Spleen (tissue), 11 donors: ENCODE measurements at regions not wholly inside any gene's neighbourhood (a gene's known extent, or its start where the extent isn't known, plus 50 kb on each side); places are given as distances from the start of the nearest gene placed in this dataset.

Experiments
- DNase-seq: peaks from one replicate; pipeline ENCODE4 v3.0.0-alpha.2; 2020
- H3K27ac ChIP-seq, 8 donors: fragments of 200-600 bp; sonication (generic) in 7 of 8; 1 replicate in 4 of 8; 2 replicates in 4 of 8; pipeline versions ENCODE4 v1.5.0 to v1.8.0; 2016 to 2021; ENCODE audit warnings: inconsistent platforms in 4 of 8, mild to moderate bottlenecking in 4 of 8, moderate library complexity in 1 of 8
- H3K27me3 ChIP-seq, 7 donors: fragments of 200-600 bp; sonication (generic) in 6 of 7; replicated peaks in 1 of 7; 1 replicate in 4 of 7; 2 replicates in 3 of 7; pipeline versions ENCODE4 v1.5.0 to v1.8.0; 2016 to 2021; ENCODE audit warnings: inconsistent platforms in 3 of 7, mild to moderate bottlenecking in 1 of 7
- H3K36me3 ChIP-seq, 6 donors: fragments of 200-600 bp; sonication (generic) in 5 of 6; 1 replicate in 4 of 6; 2 replicates in 2 of 6; pipeline versions ENCODE4 v1.5.0 to v1.8.0; 2016 to 2021; ENCODE audit warnings: inconsistent platforms in 2 of 6
- H3K4me1 ChIP-seq, 6 donors: fragments of 200-600 bp; sonication (generic) in 5 of 6; 1 replicate in 3 of 6; 2 replicates in 3 of 6; pipeline versions ENCODE4 v1.5.0 to v1.8.0; 2016 to 2021; ENCODE audit warnings: inconsistent platforms in 3 of 6
- H3K4me3 ChIP-seq, 8 donors: fragments of 200-600 bp; sonication (generic) in 7 of 8; 1 replicate in 4 of 8; 2 replicates in 4 of 8; pipeline versions ENCODE4 v1.5.0 to v1.8.0; 2016 to 2021; ENCODE audit warnings: inconsistent platforms in 4 of 8, mild to moderate bottlenecking in 4 of 8, moderate library complexity in 2 of 8
- H3K9me3 ChIP-seq, 8 donors: fragments of 200-600 bp; sonication (generic) in 7 of 8; 1 replicate in 4 of 8; 2 replicates in 4 of 8; pipeline versions ENCODE4 v1.5.0 to v1.8.0; 2016 to 2021; ENCODE audit warnings: inconsistent platforms in 4 of 8
- CTCF ChIP-seq, 11 experiments: fragments of 200-600 bp in 7 of 11; fragments of 450-650 bp in 4 of 11; sonication (generic) in 4 of 11; IDR thresholded peaks in 8 of 11; conservative IDR thresholded peaks in 3 of 11; 1 replicate in 7 of 11; 2 replicates in 4 of 11; pipeline versions ENCODE4 v1.4.0 to v1.8.0; 2016 to 2021; ENCODE audit warnings: antibody characterized with exemption in 11 of 11, inconsistent platforms in 4 of 11, mild to moderate bottlenecking in 1 of 11
- POLR2A ChIP-seq, 3 donors: fragments of 450-650 bp; IDR thresholded peaks; one replicate each; pipeline ENCODE4 v1.5.1; 2017; ENCODE audit warnings: antibody characterized with exemption in 3 of 3, mild to moderate bottlenecking in 1 of 3
- POLR2AphosphoS5 ChIP-seq, 3 donors: sonication (generic); formaldehyde crosslinking; IDR thresholded peaks; one replicate each; pipeline ENCODE4 v1.5.1; 2017; ENCODE audit warnings: antibody characterized with exemption in 3 of 3
- WGBS, 5 donors: extraction: QIAGEN DNeasy Blood & Tissue Kit in 3 of 5; methylation state at CpG; one replicate each; pipeline versions ENCODE4 v1.1.5 to v1.1.7; 2013 to 2018; 5-methylcytosine and 5-hydroxymethylcytosine counted together
- intact Hi-C: fragments of 100-400 bp; cut with DNase I; formaldehyde crosslinking; loops from one replicate; pipeline ENCODE4 v1.15.0; 2023; ENCODE audit warnings: low total_unique reads
- donor health status: healthy with polysubstance abuse.
- donor health status: DM: no; HTN: no; CAD: no; lungs with moderate emphysema.
- donor health status: DM: no; HTN: no; CAD: no.
- donor health status: Bipolar disorder and iron deficiency.
- donor health status: healthy.
- donor health status: DM: no; HTN: no; CAD: no.
- donor health status: DM: yes; HTN: yes; CAD: no.

- H3K9me3 ChIP-seq: peaks cover 0 to 7% (median 2%) of the 10 kb centered on the region in 8 donors
- no peak overlapping the region for H3K4me3 ChIP-seq
- 26 to 59% (median 45%) methylated on average over 3 of the region's 3 CpGs for WGBS, 5 donors
- H3K27ac ChIP-seq: no peak overlapping the region
- H3K36me3 ChIP-seq: no peaks in the 10 kb centered on the region
- no peaks in the 10 kb centered on the region for H3K27me3 ChIP-seq
- no peak for TF ChIP-seq POLR2AphosphoS5 (IDR thresholded peaks at IDR 0.05)
- TF ChIP-seq POLR2A (IDR thresholded peaks at IDR 0.05): no peak
- no peak for TF ChIP-seq CTCF (IDR thresholded peaks at IDR 0.05 in 8 of 11, conservative IDR thresholded peaks at IDR 0.05 in 3 of 11)
- intact Hi-C loops: no loop called here
- H3K4me1 ChIP-seq: no peaks in the 10 kb centered on the region
- no peak for DNase-seq
Measured at GRCh38 chr10:56991591-56992069, 630.6 kb upstream of the ZWINT start.

GRCh38 chr10:56975513-56975912 lies 614.5 kb upstream of the ZWINT start:
- H3K36me3 ChIP-seq: no peaks in the 10 kb centered on the region
- 77 to 84% (median 80%) methylated on average over 2 of the region's 2 CpGs for WGBS, 5 donors
- no peaks in the 10 kb centered on the region for H3K27me3 ChIP-seq
- H3K4me3 ChIP-seq: no peak overlapping the region
- DNase-seq: no peak
- H3K27ac ChIP-seq: no peak overlapping the region
- H3K9me3 ChIP-seq: peaks cover 0 to 20% (median 12%) of the 10 kb centered on the region in 8 donors
- no peaks in the 10 kb centered on the region for H3K4me1 ChIP-seq
- intact Hi-C loops: no loop called here
- TF ChIP-seq CTCF (IDR thresholded peaks at IDR 0.05 in 8 of 11, conservative IDR thresholded peaks at IDR 0.05 in 3 of 11) (no peak), POLR2A (IDR thresholded peaks at IDR 0.05) (no peak), POLR2AphosphoS5 (IDR thresholded peaks at IDR 0.05) (no peak)

- intact Hi-C loops: no loop called here
- Histone ChIP-seq H3K27ac (no peak overlapping the region), H3K36me3 (no peaks in the 10 kb centered on the region), H3K4me1 (no peaks in the 10 kb centered on the region), H3K9me3 (peaks cover 0 to 20% (median 12%) of the 10 kb centered on the region in 8 donors), H3K4me3 (no peak overlapping the region), H3K27me3 (no peaks in the 10 kb centered on the region)
- no peak for DNase-seq
- TF ChIP-seq POLR2AphosphoS5 (IDR thresholded peaks at IDR 0.05): no peak
- no peak for TF ChIP-seq CTCF (IDR thresholded peaks at IDR 0.05 in 8 of 11, conservative IDR thresholded peaks at IDR 0.05 in 3 of 11)
- no peak for TF ChIP-seq POLR2A (IDR thresholded peaks at IDR 0.05)
Measured at GRCh38 chr10:56973766-56974165, 612.7 kb upstream of the ZWINT start.

GRCh38 chr10:56943221-56943755 lies 582.2 kb upstream of the ZWINT start:
- Histone ChIP-seq H3K36me3 (no peaks in the 10 kb centered on the region), H3K9me3 (peaks cover 0 to 15% (median 9%) of the 10 kb centered on the region in 8 donors), H3K4me1 (no peaks in the 10 kb centered on the region), H3K27me3 (no peaks in the 10 kb centered on the region), H3K27ac (no peak overlapping the region), H3K4me3 (no peak overlapping the region)
- no peak for DNase-seq
- TF ChIP-seq POLR2AphosphoS5 (IDR thresholded peaks at IDR 0.05): no peak
- TF ChIP-seq POLR2A (IDR thresholded peaks at IDR 0.05): no peak
- no peak for TF ChIP-seq CTCF (IDR thresholded peaks at IDR 0.05 in 8 of 11, conservative IDR thresholded peaks at IDR 0.05 in 3 of 11)
- intact Hi-C loops: no loop called here
- 53 to 80% (median 73%) methylated on average over 2 of the region's 2 CpGs for WGBS, 5 donors
